Activated naive CD4-positive, alpha-beta T cell treated with anti-CD3 and anti-CD28 coated beads, Interleukin-2, amount 10 ng/mL, durations not matched to agents 7 days and 5 days (primary cell): ENCODE measurements at regions not wholly inside any gene's neighbourhood (a gene's known extent, or its start where the extent isn't known, plus 50 kb on each side); places are given as distances from the start of the nearest gene placed in this dataset.
"Not testable (repeated sequence)": the region's sequence is repeated elsewhere in the genome, so short reads cannot be mapped to it uniquely, and the experiment has no call there.

Experiments used
- CTCF ChIA-PET: fragments of 350-600 bp; sonication (Branson Sonifier 250); formaldehyde crosslinking; loops from one replicate; lab custom pipeline; 2021; ENCODE audit warnings: antibody characterized with exemption; lab: Charles Lee
- DNase-seq: peaks from one replicate; pipeline ENCODE4 v3.0.0-alpha.2; 2020
- H3K27ac Mint-ChIP-seq: one replicate; pipeline ENCODE4 v1.8.0; 2021; ENCODE audit warnings: mild to moderate bottlenecking, moderate library complexity, mixed read lengths
- H3K27me3 Mint-ChIP-seq: one replicate; pipeline ENCODE4 v1.8.0; 2021; ENCODE audit warnings: mild to moderate bottlenecking, mixed read lengths
- H3K36me3 Mint-ChIP-seq: one replicate; pipeline ENCODE4 v1.8.0; 2021; ENCODE audit warnings: mixed read lengths
- H3K4me1 Mint-ChIP-seq: one replicate; pipeline ENCODE4 v1.8.0; 2021; ENCODE audit warnings: mixed read lengths
- H3K4me3 Mint-ChIP-seq: one replicate; pipeline ENCODE4 v1.8.0; 2021; ENCODE audit warnings: mild to moderate bottlenecking, moderate library complexity, mixed read lengths
- H3K9me3 Mint-ChIP-seq: one replicate; pipeline ENCODE4 v1.8.0; 2021; ENCODE audit warnings: mixed read lengths

- CTCF ChIA-PET, result no interaction called here
- no peaks in the 10 kb centered on the region for H3K27me3 Mint-ChIP-seq
- no peak overlapping the region for H3K27ac Mint-ChIP-seq
- no peak overlapping the region for H3K4me3 Mint-ChIP-seq
- DNase-seq, result no peak
- H3K9me3 Mint-ChIP-seq, result peaks cover 16% of the 10 kb centered on the region
- no peaks in the 10 kb centered on the region for H3K36me3 Mint-ChIP-seq
- H3K4me1 Mint-ChIP-seq, result no peaks in the 10 kb centered on the region
Measured at GRCh38 chr4:137422666-137423065, 109.6 kb downstream of the PCDH18 start.

DNA sequence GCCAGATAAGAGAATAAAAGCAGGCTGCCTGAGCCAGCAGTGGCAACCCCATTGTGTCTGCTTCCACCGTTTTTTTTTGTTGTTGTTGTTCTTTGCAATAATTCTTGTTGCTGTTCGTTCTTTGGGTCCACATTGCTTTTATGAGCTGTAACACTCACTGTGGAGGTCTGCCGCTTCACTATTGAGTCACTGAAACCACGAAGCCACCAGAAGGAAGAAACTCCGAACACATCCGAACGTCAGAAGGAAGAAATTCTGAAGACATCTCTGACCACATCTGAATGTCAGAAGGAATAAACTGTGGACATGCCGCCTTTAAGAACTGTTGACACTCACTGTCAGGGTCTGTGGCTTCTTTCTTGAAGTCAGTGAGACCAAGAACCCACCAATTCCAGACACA, 110.5 kb downstream of the PCDH18 start:
- Mint-ChIP-seq H3K36me3 (no peaks in the 10 kb centered on the region), H3K27me3 (no peaks in the 10 kb centered on the region), H3K27ac (no peak overlapping the region), H3K9me3 (peaks cover 16% of the 10 kb centered on the region), H3K4me3 (no peak overlapping the region), H3K4me1 (no peaks in the 10 kb centered on the region)
- DNase-seq, result no peak
- CTCF ChIA-PET, result no interaction called here

DNA sequence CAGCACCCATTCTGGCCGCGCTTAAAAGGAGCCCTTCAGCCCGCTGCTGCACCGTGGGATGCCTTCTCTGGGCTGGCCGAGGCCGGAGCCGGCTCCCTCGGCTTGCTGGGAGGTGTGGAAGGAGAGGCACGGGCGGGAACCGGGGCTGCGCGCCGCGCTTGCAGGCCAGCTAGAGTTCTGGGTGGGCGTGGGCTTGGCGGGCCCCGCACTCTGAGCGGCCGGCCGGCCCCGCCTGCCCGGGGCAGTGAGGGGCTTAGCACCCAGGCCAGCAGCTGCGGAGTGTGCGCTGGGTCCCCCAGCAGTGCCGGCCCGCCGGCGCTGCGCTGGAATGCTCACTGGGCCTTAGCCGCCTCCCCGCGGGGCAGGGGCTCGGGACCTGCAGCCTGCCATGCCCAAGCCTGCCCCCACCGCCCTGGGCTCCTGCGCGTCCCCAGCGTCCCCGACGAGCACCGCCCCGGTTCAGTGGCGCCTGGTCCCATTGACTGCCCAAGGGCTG, 111.3 kb downstream of the PCDH18 start:
- Mint-ChIP-seq H3K36me3 (no peaks in the 10 kb centered on the region), H3K4me1 (no peaks in the 10 kb centered on the region), H3K27me3 (no peaks in the 10 kb centered on the region), H3K4me3 (no peak overlapping the region), H3K9me3 (peaks cover 16% of the 10 kb centered on the region), H3K27ac (no peak overlapping the region)
- CTCF ChIA-PET, result no interaction called here
- no peak for DNase-seq

DNA sequence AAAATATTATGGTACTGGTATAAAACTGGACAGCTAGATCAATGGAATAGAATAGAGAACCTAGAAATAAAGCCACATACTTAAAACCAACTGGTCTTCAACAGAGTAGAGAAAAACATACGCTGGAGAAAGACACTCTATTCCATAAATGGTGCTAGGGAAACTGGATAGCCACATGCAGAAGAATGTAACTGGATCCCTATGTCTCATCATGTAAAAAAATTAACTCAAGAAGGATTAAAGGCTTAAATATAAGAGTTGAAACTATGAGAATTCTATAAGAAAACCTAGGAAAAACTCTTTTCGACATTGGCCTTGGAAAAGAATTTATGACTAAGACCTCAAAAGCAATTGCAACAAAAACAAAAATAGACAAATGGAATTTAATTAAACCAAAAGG, 114.6 kb downstream of the PCDH18 start:
- no peaks in the 10 kb centered on the region for H3K27me3 Mint-ChIP-seq
- H3K36me3 Mint-ChIP-seq, result no peaks in the 10 kb centered on the region
- H3K9me3 Mint-ChIP-seq, result peaks cover 13% of the 10 kb centered on the region
- no peak overlapping the region for H3K4me3 Mint-ChIP-seq
- no peak for DNase-seq
- H3K27ac Mint-ChIP-seq, result no peak overlapping the region
- no peaks in the 10 kb centered on the region for H3K4me1 Mint-ChIP-seq
- CTCF ChIA-PET, result no interaction called here

DNA sequence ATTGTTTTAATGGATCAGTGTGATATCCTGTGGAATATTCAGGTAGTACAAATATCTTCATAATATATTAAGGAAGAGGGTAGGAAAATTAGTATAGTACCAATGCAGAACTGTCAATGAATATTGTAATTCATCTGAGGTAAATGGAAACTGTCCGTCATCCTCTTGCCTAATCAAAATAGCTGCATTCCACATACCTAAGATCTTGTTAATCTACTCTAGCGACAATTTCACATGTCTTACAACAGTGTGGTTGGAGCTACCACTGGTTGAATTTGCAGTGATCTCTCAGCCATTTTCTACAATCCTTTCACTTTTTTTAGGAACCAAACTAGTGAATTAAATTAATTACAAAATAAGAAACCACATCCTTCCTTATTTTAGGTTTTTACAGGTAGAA, 117.5 kb downstream of the PCDH18 start:
- no peaks in the 10 kb centered on the region for H3K36me3 Mint-ChIP-seq
- no peak for DNase-seq

DNA sequence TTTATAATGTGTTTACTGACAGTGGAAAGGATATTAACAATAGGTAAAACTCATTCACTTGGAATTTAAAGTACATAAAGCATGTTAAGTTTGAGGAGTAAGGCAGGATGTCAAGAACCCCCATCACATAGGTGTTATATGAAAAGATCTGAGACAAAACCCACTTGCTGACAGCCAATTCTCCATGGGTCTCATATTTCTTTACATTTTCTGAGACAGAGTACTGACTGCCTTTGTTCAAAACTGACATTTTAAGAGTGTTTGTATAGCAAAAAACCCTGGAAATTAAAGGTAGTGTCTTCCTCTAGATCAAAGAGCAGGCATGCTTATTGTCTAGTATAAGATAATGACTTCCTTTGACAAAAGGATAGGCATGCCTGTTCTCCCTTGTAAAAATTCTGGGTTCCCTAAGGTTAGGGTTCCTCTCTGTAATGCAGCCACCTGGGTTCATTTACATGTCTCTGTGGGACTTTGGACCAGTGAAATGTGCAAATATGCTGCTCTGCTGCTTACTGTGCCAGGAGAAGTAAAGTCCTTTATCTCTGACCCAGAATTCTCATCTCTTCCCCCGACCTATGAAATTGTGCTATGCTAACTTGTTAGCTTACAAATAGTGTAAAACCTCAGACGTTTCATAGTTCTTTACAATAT, 123.6 kb downstream of the PCDH18 start:
- DNase-seq, result no peak
- Mint-ChIP-seq H3K27ac (no peak overlapping the region), H3K36me3 (no peaks in the 10 kb centered on the region), H3K4me1 (no peaks in the 10 kb centered on the region), H3K4me3 (no peak overlapping the region), H3K9me3 (peaks cover 4% of the 10 kb centered on the region), H3K27me3 (no peaks in the 10 kb centered on the region)
- CTCF ChIA-PET, result no interaction called here

More for the DNA sequence above, 117.5 kb downstream of the PCDH18 start:
- H3K27me3 Mint-ChIP-seq, result no peaks in the 10 kb centered on the region
- H3K9me3 Mint-ChIP-seq, result peaks cover 10% of the 10 kb centered on the region
- H3K4me3 Mint-ChIP-seq, result no peak overlapping the region
- CTCF ChIA-PET, result no interaction called here
- H3K27ac Mint-ChIP-seq, result no peak overlapping the region
- H3K4me1 Mint-ChIP-seq, result no peaks in the 10 kb centered on the region

DNA sequence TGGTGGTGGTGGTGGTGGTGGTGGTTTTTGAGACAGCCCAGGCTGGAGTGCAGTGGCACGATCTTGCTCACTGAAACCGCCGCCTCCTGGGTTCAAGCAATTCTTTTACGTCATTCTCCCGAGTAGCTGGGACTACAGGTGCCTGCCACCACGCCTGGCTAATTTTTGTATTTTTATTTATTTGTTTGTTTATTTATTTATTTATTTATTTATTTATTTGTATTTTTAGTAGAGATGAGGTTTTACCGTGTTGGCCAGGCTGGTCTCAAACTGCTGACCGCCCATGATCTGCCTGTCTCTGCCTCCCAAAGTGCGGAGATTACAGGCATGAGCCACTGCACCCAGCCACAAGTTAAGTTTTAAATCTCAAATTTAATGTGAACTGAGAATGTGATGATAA, 126.5 kb downstream of the PCDH18 start:
- DNase-seq, CTCF ChIA-PET, H3K4me1 Mint-ChIP-seq, H3K36me3 Mint-ChIP-seq, H3K9me3 Mint-ChIP-seq, H3K27me3 Mint-ChIP-seq, H3K27ac Mint-ChIP-seq, H3K4me3 Mint-ChIP-seq: not testable (repeated sequence)

DNA sequence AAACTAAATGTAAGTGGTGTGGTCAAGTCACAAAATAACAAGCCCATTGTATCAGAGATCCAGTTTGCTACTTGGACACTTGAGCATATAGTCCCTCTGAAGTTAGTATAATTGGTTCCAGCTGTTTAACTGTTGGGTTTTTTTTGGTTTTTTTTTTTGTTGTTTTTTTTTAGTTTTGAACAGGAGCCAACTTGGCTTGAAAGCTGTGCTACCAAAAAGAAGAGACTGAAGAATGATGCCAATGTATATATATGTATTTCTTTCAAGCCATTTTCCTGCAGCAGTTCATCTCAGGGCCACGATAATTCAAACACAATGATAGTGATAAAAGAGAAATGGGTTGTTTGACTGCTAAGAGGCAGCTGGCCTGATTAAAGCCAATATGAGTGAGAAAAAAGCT, 138.3 kb downstream of the PCDH18 start:
- H3K27me3 Mint-ChIP-seq, result no peaks in the 10 kb centered on the region
- no peak for DNase-seq
- no peaks in the 10 kb centered on the region for H3K4me1 Mint-ChIP-seq
- no peaks in the 10 kb centered on the region for H3K9me3 Mint-ChIP-seq
- no peaks in the 10 kb centered on the region for H3K36me3 Mint-ChIP-seq
- H3K4me3 Mint-ChIP-seq, result no peak overlapping the region
- CTCF ChIA-PET, result no interaction called here
- no peak overlapping the region for H3K27ac Mint-ChIP-seq

DNA sequence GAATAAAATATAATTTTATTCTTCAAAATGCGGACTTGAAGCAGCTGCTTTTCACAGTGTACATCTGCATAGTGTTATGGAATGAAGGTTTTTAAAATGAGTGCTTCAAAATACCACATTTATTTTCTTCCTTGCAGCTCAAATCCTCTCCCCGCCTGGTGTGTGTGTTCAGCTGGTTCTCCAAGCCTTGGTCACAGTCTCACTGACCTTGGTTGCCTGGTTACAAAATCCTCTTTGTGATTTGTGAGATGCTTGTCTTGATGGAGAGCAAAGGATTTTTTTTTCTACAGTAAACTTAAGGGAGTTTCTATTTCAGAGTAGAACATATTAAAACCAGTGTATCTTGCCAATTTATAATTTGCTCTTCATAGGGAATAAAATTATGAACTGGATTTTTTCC, 139.2 kb downstream of the PCDH18 start:
- Mint-ChIP-seq H3K4me1 (no peaks in the 10 kb centered on the region), H3K27ac (no peak overlapping the region), H3K4me3 (no peak overlapping the region), H3K9me3 (no peaks in the 10 kb centered on the region), H3K27me3 (no peaks in the 10 kb centered on the region), H3K36me3 (no peaks in the 10 kb centered on the region)
- CTCF ChIA-PET, result no interaction called here
- DNase-seq, result no peak

- Mint-ChIP-seq H3K4me3 (no peak overlapping the region), H3K27ac (no peak overlapping the region), H3K36me3 (no peaks in the 10 kb centered on the region), H3K9me3 (no peaks in the 10 kb centered on the region), H3K27me3 (no peaks in the 10 kb centered on the region), H3K4me1 (no peaks in the 10 kb centered on the region)
- CTCF ChIA-PET, result no interaction called here
- DNase-seq, result no peak
Measured at GRCh38 chr4:137390707-137391106, 141.6 kb downstream of the PCDH18 start.

DNA sequence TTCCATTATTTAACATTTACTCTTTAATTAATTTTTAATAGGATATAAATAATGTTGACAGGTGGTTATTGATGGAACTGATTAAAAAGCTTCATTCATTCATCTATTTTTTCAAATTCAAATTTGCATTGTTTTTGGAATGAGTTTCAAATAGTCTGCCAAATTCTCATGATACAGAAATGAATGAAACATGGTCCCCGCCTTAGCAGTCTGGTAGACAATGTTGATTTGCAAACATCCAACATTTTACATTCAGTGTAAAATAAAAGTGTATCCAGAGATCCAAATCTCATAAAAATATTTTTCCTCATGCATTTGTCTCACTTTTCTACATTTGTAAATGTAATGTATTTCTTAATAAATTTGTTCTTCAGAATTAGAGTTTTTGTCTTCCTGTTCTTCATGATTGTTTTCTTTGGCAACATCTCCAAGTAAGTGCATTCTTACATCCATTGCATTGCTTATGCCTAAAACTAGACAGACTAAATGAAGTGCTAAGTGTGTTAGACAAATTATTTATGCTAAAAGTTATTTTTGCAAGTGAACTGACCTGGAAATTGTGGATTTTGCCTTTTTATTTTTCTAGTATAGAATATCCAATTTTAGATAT, 142.3 kb downstream of the PCDH18 start:
- no peaks in the 10 kb centered on the region for H3K36me3 Mint-ChIP-seq
- no peak for DNase-seq

DNA sequence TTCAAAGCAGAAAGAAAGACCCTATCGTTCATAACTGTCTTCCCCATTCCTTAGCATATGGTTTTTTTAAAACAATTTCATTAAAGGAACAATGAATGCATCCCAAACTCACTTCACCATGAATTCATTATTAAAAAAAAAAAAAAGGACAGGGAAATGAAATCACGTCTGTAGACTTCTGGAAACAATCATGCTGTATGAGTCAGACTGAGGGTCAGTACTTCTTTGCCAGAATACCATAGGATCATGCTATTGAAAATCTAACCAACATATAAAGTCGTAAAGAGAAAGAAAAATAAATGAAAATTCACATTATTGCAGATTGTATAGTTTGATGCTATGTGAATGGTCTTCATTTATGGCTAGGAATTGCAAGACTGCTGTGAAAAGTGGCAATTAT, 144.4 kb downstream of the PCDH18 start:
- no peaks in the 10 kb centered on the region for H3K9me3 Mint-ChIP-seq
- no peak for DNase-seq
- no peaks in the 10 kb centered on the region for H3K36me3 Mint-ChIP-seq
- no peaks in the 10 kb centered on the region for H3K27me3 Mint-ChIP-seq
- H3K4me1 Mint-ChIP-seq, result no peaks in the 10 kb centered on the region
- H3K27ac Mint-ChIP-seq, result no peak overlapping the region
- CTCF ChIA-PET, result no interaction called here
- H3K4me3 Mint-ChIP-seq, result no peak overlapping the region

More for the DNA sequence above, 142.3 kb downstream of the PCDH18 start:
- H3K9me3 Mint-ChIP-seq, result no peaks in the 10 kb centered on the region
- no peak overlapping the region for H3K27ac Mint-ChIP-seq
- CTCF ChIA-PET, result no interaction called here
- H3K27me3 Mint-ChIP-seq, result no peaks in the 10 kb centered on the region
- no peaks in the 10 kb centered on the region for H3K4me1 Mint-ChIP-seq
- no peak overlapping the region for H3K4me3 Mint-ChIP-seq

DNA sequence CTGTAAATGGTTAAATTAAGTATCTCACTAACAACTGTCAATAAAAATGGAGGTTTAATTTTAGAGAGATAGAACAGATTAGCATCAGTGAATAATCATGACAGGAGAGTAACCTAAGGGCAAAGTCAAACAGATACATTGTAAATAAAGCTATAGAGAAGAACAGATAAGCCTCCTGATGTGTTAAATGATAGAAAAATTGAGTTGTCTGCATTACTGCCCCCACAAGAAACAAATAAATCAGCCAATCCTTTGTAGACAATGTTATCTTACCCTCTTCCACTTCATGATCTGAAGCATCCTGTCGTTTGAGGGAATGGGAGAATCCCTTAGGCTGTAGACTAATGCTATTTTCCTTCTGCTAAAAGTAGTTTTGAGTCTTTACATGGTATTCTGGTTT, 147.8 kb downstream of the PCDH18 start:
- H3K4me3 Mint-ChIP-seq, result no peak overlapping the region
- CTCF ChIA-PET, result no interaction called here
- H3K36me3 Mint-ChIP-seq, result no peaks in the 10 kb centered on the region
- no peaks in the 10 kb centered on the region for H3K4me1 Mint-ChIP-seq
- H3K27ac Mint-ChIP-seq, result no peak overlapping the region
- no peaks in the 10 kb centered on the region for H3K9me3 Mint-ChIP-seq
- no peak for DNase-seq
- no peaks in the 10 kb centered on the region for H3K27me3 Mint-ChIP-seq

GRCh38 chr4:137378821-137379220, 153.5 kb downstream of the PCDH18 start:
- CTCF ChIA-PET, result no interaction called here

DNA sequence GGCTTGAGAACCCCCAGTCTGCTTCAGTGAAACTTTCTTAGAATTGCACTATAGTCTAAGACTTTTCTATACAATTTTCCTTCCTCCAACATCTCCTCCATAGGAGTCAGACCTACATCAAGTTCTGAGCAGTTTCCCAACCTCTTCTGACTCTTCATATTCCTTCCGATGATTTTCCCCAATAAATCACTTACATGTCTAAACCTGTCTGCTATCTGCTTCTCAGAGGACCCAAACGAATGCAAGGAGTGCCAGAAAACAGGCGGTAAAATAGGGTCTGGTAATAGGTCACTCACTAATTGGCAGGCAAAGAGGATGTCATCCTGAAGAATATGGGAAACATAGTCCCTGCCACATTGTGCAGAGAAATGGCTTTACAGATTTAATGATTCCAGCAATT, 153.9 kb downstream of the PCDH18 start:
- H3K9me3 Mint-ChIP-seq, result no peaks in the 10 kb centered on the region
- CTCF ChIA-PET, result no interaction called here
- DNase-seq, result no peak
- no peak overlapping the region for H3K27ac Mint-ChIP-seq
- H3K4me3 Mint-ChIP-seq, result no peak overlapping the region
- no peaks in the 10 kb centered on the region for H3K27me3 Mint-ChIP-seq
- H3K36me3 Mint-ChIP-seq, result no peaks in the 10 kb centered on the region
- no peaks in the 10 kb centered on the region for H3K4me1 Mint-ChIP-seq

More at GRCh38 chr4:137378821-137379220, 153.5 kb downstream of the PCDH18 start:
- Mint-ChIP-seq H3K4me1 (no peaks in the 10 kb centered on the region), H3K36me3 (no peaks in the 10 kb centered on the region), H3K9me3 (no peaks in the 10 kb centered on the region), H3K27ac (no peak overlapping the region), H3K27me3 (no peaks in the 10 kb centered on the region), H3K4me3 (no peak overlapping the region)
- no peak for DNase-seq
